HepG2 (cell line): ENCODE measurements at regions not wholly inside any gene's neighbourhood (a gene's known extent, or its start where the extent isn't known, plus 50 kb on each side); places are given as distances from the start of the nearest gene placed in this dataset.

Experiments used
- ATAC-seq: fragments of 200-7000 bp; cut with Tn5 transposase; 3 replicates; pipeline ENCODE4 v1.9.1; 2020; ENCODE audit warnings: mild to moderate bottlenecking, moderate library complexity
- BruUV-seq: library from RNA; stranded (reverse); fragments of 400-500 nt; replicated peaks from 2 replicates; lab custom pipeline; 2021; lab: Mats Ljungman, UMichigan
- CTCF ChIA-PET: fragments of 300-600 bp; formaldehyde crosslinking; extraction: SDS; loops from one replicate; lab custom pipeline; 2021; ENCODE audit warnings: low total read pairs, inconsistent platforms, low intra/inter-chr PET ratio; lab: Yijun Ruan, JAX
- POLR2A ChIA-PET: fragments of 350-600 bp; sonication (Branson Sonifier 250); formaldehyde crosslinking; loops from one replicate; lab custom pipeline; 2020; ENCODE audit warnings: antibody characterized with exemption, inconsistent platforms; lab: Yijun Ruan, JAX
- DNase-seq: peaks from one replicate; pipeline ENCODE4 v3.0.0-alpha.2; 2015; ENCODE audit warnings: low spot score
- FAIRE-seq: peaks from 3 replicates; lab custom pipeline; 2011; peaks lifted over from hg19 to GRCh38; lab: Jason Lieb, UNC
- H2AFZ ChIP-seq: one replicate; pipeline ENCODE4 v1.6.1; 2011; ENCODE audit warnings: low read length, inconsistent platforms
- H3K27ac ChIP-seq: fragments of 300-600 bp; 3 replicates; pipeline ENCODE4 v1.8.0; 2011; ENCODE audit warnings: mixed run types, mild to moderate bottlenecking, mixed read lengths, low read length, inconsistent platforms; ENCODE audit not compliant: insufficient read depth; ENCODE audit errors: extremely low read length
- H3K27me3 ChIP-seq, 2 experiments: fragments of 200-600 bp in 1 of 2; 2 replicates in 1 of 2; 3 replicates in 1 of 2; pipeline versions ENCODE4 v1.6.0 to v1.8.0; 2011; ENCODE audit warnings: low read length in 2 of 2, mild to moderate bottlenecking in 2 of 2, moderate library complexity in 2 of 2, inconsistent platforms in 1 of 2; ENCODE audit not compliant: insufficient read depth in 2 of 2, control insufficient read depth in 1 of 2
- H3K36me3 ChIP-seq, 2 experiments: fragments of 200-600 bp in 1 of 2; replicated peaks in 1 of 2; 2 replicates in 1 of 2; 3 replicates in 1 of 2; pipeline versions ENCODE4 v1.5.1 to v1.8.0; 2011; ENCODE audit warnings: low read length in 2 of 2, inconsistent platforms in 1 of 2; ENCODE audit not compliant: insufficient read depth in 2 of 2, control insufficient read depth in 1 of 2
- H3K4me1 ChIP-seq: 2 replicates; pipeline ENCODE4 v1.5.1; 2012; ENCODE audit warnings: low read length, inconsistent platforms; ENCODE audit not compliant: insufficient read depth
- H3K4me2 ChIP-seq: 2 replicates; pipeline ENCODE4 v1.6.0; 2011; ENCODE audit warnings: low read depth, low read length, inconsistent platforms
- H3K4me3 ChIP-seq, 3 experiments: fragments of 200-600 bp in 1 of 3; sonication (generic), shearing (Covaris generic) in 1 of 3; replicated peaks in 1 of 3; 2 replicates each; pipeline ENCODE4 v1.5.1; 2011 to 2016; ENCODE audit warnings: low read length in 3 of 3, inconsistent platforms in 2 of 3, low read depth in 2 of 3, mild to moderate bottlenecking in 2 of 3, control low read depth in 1 of 3, mixed read lengths in 1 of 3; ENCODE audit not compliant: insufficient read depth in 1 of 3
- H3K79me2 ChIP-seq: one replicate; pipeline ENCODE4 v1.6.1; 2011; ENCODE audit warnings: low read length, inconsistent platforms; ENCODE audit not compliant: insufficient read depth
- H3K9ac ChIP-seq: 2 replicates; pipeline ENCODE4 v1.6.0; 2011; ENCODE audit warnings: mild to moderate bottlenecking, low read depth, low read length, inconsistent platforms; ENCODE audit not compliant: insufficient read depth
- H3K9me3 ChIP-seq: 2 replicates; pipeline ENCODE4 v1.5.1; 2012; ENCODE audit warnings: mild to moderate bottlenecking, low read length
- H4K20me1 ChIP-seq: 2 replicates; pipeline ENCODE4 v1.6.0; 2011; ENCODE audit warnings: inconsistent platforms, mild to moderate bottlenecking, low read length, moderate library complexity; ENCODE audit not compliant: insufficient read depth
- ATF1 ChIP-seq: IDR thresholded peaks from 2 replicates; pipeline ENCODE4 v1.6.1; 2016; ENCODE audit warnings: mild to moderate bottlenecking, control low read depth
- CBFB ChIP-seq: sonication (generic); formaldehyde crosslinking; IDR thresholded peaks from 2 replicates; pipeline ENCODE4 v1.4.0; 2020; ENCODE audit warnings: missing genetic modification reagents
- HOXA5 ChIP-seq: sonication (generic); formaldehyde crosslinking; IDR thresholded peaks from 2 replicates; pipeline ENCODE4 v1.4.0; 2020; ENCODE audit warnings: missing genetic modification reagents
- IKZF4 ChIP-seq: sonication (generic); formaldehyde crosslinking; IDR thresholded peaks from 2 replicates; pipeline ENCODE4 v1.5.1; 2020; ENCODE audit warnings: borderline replicate concordance, mild to moderate bottlenecking, low read depth, missing genetic modification reagents; ENCODE audit errors: not compliant biosample characterization
- MIER3 ChIP-seq: IDR thresholded peaks from 2 replicates; pipeline ENCODE4 v1.6.1; 2016; ENCODE audit warnings: missing compliant biosample characterization, borderline replicate concordance
- NFYC ChIP-seq: IDR thresholded peaks from 2 replicates; pipeline ENCODE4 v1.6.1; 2016; ENCODE audit warnings: missing genetic modification reagents, missing compliant biosample characterization
- NR2C2 ChIP-seq: sonication (generic); formaldehyde crosslinking; IDR thresholded peaks from 2 replicates; pipeline ENCODE4 v1.4.0; 2020; ENCODE audit warnings: missing genetic modification reagents, mild to moderate bottlenecking, moderate library complexity, borderline replicate concordance
- PHF21A ChIP-seq: sonication (generic); formaldehyde crosslinking; IDR thresholded peaks from 2 replicates; pipeline ENCODE4 v1.5.0; 2020; ENCODE audit warnings: mild to moderate bottlenecking, missing genetic modification reagents
- ZMYM3 ChIP-seq: sonication (generic); formaldehyde crosslinking; IDR thresholded peaks from 2 replicates; pipeline ENCODE4 v1.5.1; 2020; ENCODE audit warnings: mild to moderate bottlenecking, missing genetic modification reagents
- ZNF232 ChIP-seq: sonication (generic); formaldehyde crosslinking; IDR thresholded peaks from 2 replicates; pipeline ENCODE4 v1.4.0; 2020; ENCODE audit warnings: missing genetic modification reagents, borderline replicate concordance
- ZNF235 ChIP-seq: sonication (generic); formaldehyde crosslinking; IDR thresholded peaks from 2 replicates; pipeline ENCODE4 v1.8.1; 2023; ENCODE audit warnings: mild to moderate bottlenecking, missing genetic modification reagents, borderline replicate concordance
- ZNF263 ChIP-seq: sonication (generic); formaldehyde crosslinking; IDR thresholded peaks from 2 replicates; pipeline ENCODE4 v1.4.0; 2020; ENCODE audit warnings: missing genetic modification reagents
- ZNF572 ChIP-seq: sonication (generic); formaldehyde crosslinking; IDR thresholded peaks from 2 replicates; pipeline ENCODE4 v1.5.1; 2020; ENCODE audit warnings: mild to moderate bottlenecking, missing genetic modification reagents
- ZNF589 ChIP-seq: sonication (generic); formaldehyde crosslinking; conservative IDR thresholded peaks from 2 replicates; pipeline ENCODE4 v1.8.0; 2022; ENCODE audit warnings: mild to moderate bottlenecking, moderate library complexity, missing genetic modification reagents
- ZNF703 ChIP-seq: sonication (generic); formaldehyde crosslinking; IDR thresholded peaks from 2 replicates; pipeline ENCODE4 v1.5.1; 2020; ENCODE audit warnings: missing genetic modification reagents, mild to moderate bottlenecking, moderate library complexity, borderline replicate concordance
- WGBS: methylation state at CpG from one replicate; pipeline ENCODE4 v1.1.6; 2017; ENCODE audit warnings: low lambda C conversion rate; 5-methylcytosine and 5-hydroxymethylcytosine counted together
- in situ Hi-C: cut with HindIII; loops from 2 replicates; pipeline ENCODE4 v1.10.0; 2017; ENCODE audit warnings: low pct_unique_long_range_greater_than_20kb; ENCODE audit not compliant: extremely low pct_ligation_motif_present
- intact Hi-C: fragments of 100-400 bp; cut with micrococcal nuclease; formaldehyde crosslinking; loops from one replicate; pipeline ENCODE4 v1.10.0; 2022; ENCODE audit not compliant: unreplicated experiment
- TF ChIP-seq, protein P1 (sequence below): sonication (generic); formaldehyde crosslinking; IDR thresholded peaks from 2 replicates; pipeline ENCODE4 v1.9.0; 2021; ENCODE audit warnings: missing genetic modification reagents, borderline replicate concordance
- TF ChIP-seq, protein P2 (sequence below): sonication (generic); formaldehyde crosslinking; IDR thresholded peaks from 2 replicates; pipeline ENCODE4 v1.5.0; 2020; ENCODE audit warnings: mild to moderate bottlenecking, low read depth, missing genetic modification reagents, borderline replicate concordance
- TF ChIP-seq, protein P3 (sequence below): sonication (generic); formaldehyde crosslinking; IDR thresholded peaks from 2 replicates; pipeline ENCODE4 v1.5.1; 2020; ENCODE audit warnings: mild to moderate bottlenecking, missing genetic modification reagents
- TF ChIP-seq, protein P4 (sequence below): sonication (generic); formaldehyde crosslinking; IDR thresholded peaks from 2 replicates; pipeline ENCODE4 v1.4.0; 2020; ENCODE audit warnings: missing genetic modification reagents

DNA sequence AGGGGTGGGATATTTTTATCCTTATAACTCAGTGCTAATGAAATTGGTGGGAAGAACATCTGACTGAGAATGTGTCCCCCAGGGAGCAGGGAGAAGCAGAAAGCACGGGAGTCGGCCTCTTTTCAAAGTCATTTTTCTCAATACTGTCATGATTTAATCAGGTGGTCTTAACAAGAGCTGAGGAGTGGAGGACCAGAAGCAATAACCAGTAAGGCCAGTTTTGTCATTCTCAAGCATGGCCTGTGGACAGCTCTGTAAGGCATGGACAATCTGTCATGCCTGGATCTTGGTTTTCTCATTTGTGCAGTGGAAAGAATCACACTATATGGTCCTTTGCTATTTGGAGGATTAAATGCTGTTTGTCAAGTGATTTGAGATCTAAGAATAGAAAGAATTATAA, 99.7 kb downstream of the TNFSF11 start:
- no peaks in the 10 kb centered on the region for H3K4me1 ChIP-seq
- H3K79me2 ChIP-seq, result no peaks in the 10 kb centered on the region
- in situ Hi-C loops (no loop called here), intact Hi-C loops (no loop called here)
- DNase-seq, result no peak
- no peak overlapping the region for H3K4me2 ChIP-seq
- no peak for FAIRE-seq
- no peaks in the 10 kb centered on the region for H3K36me3 ChIP-seq
- WGBS, result 0% methylated on average over 2 of the region's 2 CpGs
- H3K9me3 ChIP-seq, result peaks cover 11% of the 10 kb centered on the region
- H2AFZ ChIP-seq, result no peak overlapping the region
- no peak overlapping the region for H3K4me3 ChIP-seq
- no peaks in the 10 kb centered on the region for H3K27me3 ChIP-seq
- H3K27ac ChIP-seq, result no peak overlapping the region
- H3K9ac ChIP-seq, result no peak overlapping the region
- no peak for ATAC-seq
- POLR2A ChIA-PET, result no interaction called here
- BruUV-seq, result no TSS peak
- H4K20me1 ChIP-seq, result no peaks in the 10 kb centered on the region
- CTCF ChIA-PET, result no interaction called here
- TF ChIP-seq, protein P1, sequence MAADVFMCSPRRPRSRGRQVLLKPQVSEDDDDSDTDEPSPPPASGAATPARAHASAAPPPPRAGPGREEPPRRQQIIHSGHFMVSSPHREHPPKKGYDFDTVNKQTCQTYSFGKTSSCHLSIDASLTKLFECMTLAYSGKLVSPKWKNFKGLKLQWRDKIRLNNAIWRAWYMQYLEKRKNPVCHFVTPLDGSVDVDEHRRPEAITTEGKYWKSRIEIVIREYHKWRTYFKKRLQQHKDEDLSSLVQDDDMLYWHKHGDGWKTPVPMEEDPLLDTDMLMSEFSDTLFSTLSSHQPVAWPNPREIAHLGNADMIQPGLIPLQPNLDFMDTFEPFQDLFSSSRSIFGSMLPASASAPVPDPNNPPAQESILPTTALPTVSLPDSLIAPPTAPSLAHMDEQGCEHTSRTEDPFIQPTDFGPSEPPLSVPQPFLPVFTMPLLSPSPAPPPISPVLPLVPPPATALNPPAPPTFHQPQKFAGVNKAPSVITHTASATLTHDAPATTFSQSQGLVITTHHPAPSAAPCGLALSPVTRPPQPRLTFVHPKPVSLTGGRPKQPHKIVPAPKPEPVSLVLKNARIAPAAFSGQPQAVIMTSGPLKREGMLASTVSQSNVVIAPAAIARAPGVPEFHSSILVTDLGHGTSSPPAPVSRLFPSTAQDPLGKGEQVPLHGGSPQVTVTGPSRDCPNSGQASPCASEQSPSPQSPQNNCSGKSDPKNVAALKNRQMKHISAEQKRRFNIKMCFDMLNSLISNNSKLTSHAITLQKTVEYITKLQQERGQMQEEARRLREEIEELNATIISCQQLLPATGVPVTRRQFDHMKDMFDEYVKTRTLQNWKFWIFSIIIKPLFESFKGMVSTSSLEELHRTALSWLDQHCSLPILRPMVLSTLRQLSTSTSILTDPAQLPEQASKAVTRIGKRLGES (CRISPR knock-in tag), result no peak
- TF ChIP-seq ZNF572 (CRISPR knock-in tag), result no peak
- no peak for TF ChIP-seq ZNF703 (CRISPR knock-in tag)
- TF ChIP-seq, protein P2, sequence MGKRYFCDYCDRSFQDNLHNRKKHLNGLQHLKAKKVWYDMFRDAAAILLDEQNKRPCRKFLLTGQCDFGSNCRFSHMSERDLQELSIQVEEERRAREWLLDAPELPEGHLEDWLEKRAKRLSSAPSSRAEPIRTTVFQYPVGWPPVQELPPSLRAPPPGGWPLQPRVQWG (CRISPR knock-in tag), result no peak
- TF ChIP-seq NR2C2 (CRISPR knock-in tag), result no peak
- no peak for TF ChIP-seq ZMYM3 (CRISPR knock-in tag)
- no peak for TF ChIP-seq NFYC
- no peak for TF ChIP-seq PHF21A (CRISPR knock-in tag)
- TF ChIP-seq ZNF235, result no peak
- TF ChIP-seq, protein P3, sequence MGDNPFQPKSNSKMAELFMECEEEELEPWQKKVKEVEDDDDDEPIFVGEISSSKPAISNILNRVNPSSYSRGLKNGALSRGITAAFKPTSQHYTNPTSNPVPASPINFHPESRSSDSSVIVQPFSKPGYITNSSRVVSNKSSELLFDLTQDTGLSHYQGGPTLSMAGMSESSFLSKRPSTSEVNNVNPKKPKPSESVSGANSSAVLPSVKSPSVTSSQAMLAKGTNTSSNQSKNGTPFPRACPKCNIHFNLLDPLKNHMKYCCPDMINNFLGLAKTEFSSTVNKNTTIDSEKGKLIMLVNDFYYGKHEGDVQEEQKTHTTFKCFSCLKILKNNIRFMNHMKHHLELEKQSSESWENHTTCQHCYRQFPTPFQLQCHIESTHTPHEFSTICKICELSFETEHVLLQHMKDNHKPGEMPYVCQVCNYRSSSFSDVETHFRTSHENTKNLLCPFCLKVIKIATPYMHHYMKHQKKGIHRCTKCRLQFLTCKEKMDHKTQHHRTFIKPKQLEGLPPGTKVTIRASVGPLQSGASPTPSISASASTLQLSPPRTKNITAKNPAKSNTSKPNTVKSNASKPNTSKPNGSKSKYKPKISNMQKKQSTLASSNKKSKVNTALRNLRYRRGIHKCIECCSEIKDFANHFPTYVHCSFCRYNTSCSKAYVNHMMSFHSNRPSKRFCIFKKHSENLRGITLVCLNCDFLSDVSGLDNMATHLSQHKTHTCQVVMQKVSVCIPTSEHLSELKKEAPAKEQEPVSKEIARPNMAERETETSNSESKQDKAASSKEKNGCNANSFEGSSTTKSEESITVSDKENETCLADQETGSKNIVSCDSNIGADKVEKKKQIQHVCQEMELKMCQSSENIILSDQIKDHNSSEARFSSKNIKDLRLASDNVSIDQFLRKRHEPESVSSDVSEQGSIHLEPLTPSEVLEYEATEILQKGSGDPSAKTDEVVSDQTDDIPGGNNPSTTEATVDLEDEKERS (CRISPR knock-in tag), result no peak
- TF ChIP-seq, protein P4, sequence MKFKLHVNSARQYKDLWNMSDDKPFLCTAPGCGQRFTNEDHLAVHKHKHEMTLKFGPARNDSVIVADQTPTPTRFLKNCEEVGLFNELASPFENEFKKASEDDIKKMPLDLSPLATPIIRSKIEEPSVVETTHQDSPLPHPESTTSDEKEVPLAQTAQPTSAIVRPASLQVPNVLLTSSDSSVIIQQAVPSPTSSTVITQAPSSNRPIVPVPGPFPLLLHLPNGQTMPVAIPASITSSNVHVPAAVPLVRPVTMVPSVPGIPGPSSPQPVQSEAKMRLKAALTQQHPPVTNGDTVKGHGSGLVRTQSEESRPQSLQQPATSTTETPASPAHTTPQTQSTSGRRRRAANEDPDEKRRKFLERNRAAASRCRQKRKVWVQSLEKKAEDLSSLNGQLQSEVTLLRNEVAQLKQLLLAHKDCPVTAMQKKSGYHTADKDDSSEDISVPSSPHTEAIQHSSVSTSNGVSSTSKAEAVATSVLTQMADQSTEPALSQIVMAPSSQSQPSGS, result no peak
- no peak for TF ChIP-seq ZNF263
- no peak for TF ChIP-seq ZNF589 (CRISPR knock-in tag)
- no peak for TF ChIP-seq ZNF232 (CRISPR knock-in tag)
- TF ChIP-seq IKZF4 (CRISPR knock-in tag), result no peak
- TF ChIP-seq MIER3 (CRISPR knock-in tag), result no peak
- no peak for TF ChIP-seq HOXA5 (CRISPR knock-in tag)
- TF ChIP-seq CBFB, result no peak
- TF ChIP-seq ATF1 (CRISPR knock-in tag), result no peak
